ENCODE measurements at regions not wholly inside any gene's neighbourhood (a gene's known extent, or its start where the extent isn't known, plus 50 kb on each side); places are given as distances from the start of the nearest gene placed in this dataset.

GRCh38 chr7:85828614-85829013 is 641.8 kb upstream of the SEMA3D start:
- TF ChIP-seq CTCF (IDR thresholded peaks at IDR 0.05) (no peak), POLR2AphosphoS5 (IDR thresholded peaks at IDR 0.05) (no peak), POLR2A (IDR thresholded peaks at IDR 0.05; ENCODE audit: low read depth) (no peak), EP300 (IDR thresholded peaks at IDR 0.05) (no peak)

All from esophagus muscularis mucosa (tissue), 4 donors.